Lower leg skin (tissue), 3 donors: ENCODE measurements at regions not wholly inside any gene's neighbourhood (a gene's known extent, or its start where the extent isn't known, plus 50 kb on each side); places are given as distances from the start of the nearest gene placed in this dataset.

Experiments used
- POLR2A ChIP-seq, 2 donors: fragments of 450-650 bp; IDR thresholded peaks; one replicate each; pipeline ENCODE4 v1.6.1; 2016 to 2017; ENCODE audit warnings: antibody characterized with exemption in 2 of 2, mild to moderate bottlenecking in 1 of 2, moderate library complexity in 1 of 2
- TF ChIP-seq, protein P1 (sequence below), 3 donors: fragments of 450-650 bp; IDR thresholded peaks; one replicate each; pipeline ENCODE4 v1.5.1; 2016; ENCODE audit warnings: antibody characterized with exemption in 3 of 3, mild to moderate bottlenecking in 3 of 3, moderate library complexity in 2 of 3

DNA sequence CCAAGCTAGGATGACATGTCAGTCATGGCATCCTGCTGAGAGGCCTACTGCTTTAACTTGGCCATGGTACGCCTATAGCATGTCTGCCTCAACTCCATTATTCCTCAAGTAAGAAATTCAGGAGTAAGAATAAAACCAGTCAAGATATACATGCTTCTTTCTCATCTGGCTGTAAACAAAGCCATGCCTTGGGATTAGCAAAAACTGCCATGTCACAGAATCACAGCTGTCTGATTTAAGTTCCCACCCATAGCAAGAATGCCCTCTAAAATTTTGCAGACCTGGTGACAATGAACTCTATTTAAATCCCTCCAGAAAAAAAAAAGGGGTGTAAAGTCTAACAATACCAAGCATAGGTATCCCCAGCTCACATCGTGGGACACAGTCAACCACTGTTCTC, 55.6 kb upstream of the ACAN start:
- TF ChIP-seq, protein P1, sequence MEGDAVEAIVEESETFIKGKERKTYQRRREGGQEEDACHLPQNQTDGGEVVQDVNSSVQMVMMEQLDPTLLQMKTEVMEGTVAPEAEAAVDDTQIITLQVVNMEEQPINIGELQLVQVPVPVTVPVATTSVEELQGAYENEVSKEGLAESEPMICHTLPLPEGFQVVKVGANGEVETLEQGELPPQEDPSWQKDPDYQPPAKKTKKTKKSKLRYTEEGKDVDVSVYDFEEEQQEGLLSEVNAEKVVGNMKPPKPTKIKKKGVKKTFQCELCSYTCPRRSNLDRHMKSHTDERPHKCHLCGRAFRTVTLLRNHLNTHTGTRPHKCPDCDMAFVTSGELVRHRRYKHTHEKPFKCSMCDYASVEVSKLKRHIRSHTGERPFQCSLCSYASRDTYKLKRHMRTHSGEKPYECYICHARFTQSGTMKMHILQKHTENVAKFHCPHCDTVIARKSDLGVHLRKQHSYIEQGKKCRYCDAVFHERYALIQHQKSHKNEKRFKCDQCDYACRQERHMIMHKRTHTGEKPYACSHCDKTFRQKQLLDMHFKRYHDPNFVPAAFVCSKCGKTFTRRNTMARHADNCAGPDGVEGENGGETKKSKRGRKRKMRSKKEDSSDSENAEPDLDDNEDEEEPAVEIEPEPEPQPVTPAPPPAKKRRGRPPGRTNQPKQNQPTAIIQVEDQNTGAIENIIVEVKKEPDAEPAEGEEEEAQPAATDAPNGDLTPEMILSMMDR (IDR thresholded peaks at IDR 0.05) = no peak
- no peak for TF ChIP-seq POLR2A (IDR thresholded peaks at IDR 0.05)
